Activated CD4-positive, alpha-beta T cell treated with anti-CD3 and anti-CD28 coated beads, Interleukin-2, amount 50 U/mL, for 4 hours (primary cell): ENCODE measurements at regions not wholly inside any gene's neighbourhood (a gene's known extent, or its start where the extent isn't known, plus 50 kb on each side); places are given as distances from the start of the nearest gene placed in this dataset.

Source experiments
- DNase-seq, 2 experiments: peaks; one replicate each; pipeline ENCODE4 v3.0.0-alpha.2; 2020

DNA sequence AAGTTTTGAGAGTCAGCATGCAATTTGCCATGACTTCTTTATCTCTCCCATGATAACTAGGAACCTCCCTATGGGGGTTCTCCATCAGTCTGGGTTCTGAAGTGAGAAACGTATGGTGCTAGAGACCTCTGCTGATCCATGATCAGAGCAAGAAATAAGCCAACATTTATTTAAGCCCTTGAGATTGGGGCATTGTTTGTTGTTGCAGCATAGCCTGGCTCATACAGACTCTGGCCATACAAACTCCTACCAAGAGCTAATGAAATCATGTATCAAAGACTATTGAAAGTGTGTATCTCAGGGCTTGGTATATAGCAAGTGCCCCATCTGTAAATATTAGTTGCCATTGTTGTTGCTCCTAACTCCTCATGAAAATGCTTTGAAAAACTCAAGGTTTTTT, 233.9 kb downstream of the MAF start:
- DNase-seq = no peak

DNA sequence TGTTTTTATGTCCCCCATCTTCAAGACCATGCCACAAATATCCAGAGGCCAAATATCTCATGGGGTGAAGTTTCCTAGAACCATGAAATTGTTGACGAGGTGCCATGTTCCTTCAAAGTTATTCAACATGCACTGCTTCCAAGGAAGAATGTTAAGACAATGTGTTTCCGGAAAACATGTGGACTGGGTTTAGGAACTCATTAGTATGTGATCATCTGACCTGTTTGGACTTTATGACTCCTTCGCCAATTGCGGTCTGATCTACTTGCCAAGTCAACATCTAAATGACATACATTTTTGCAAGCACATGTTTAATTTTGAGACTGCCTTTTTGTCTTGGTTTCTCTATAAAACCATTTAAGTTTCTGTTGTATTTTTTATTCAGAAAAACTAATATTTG, 234.8 kb downstream of the MAF start:
- no peak for DNase-seq

DNA sequence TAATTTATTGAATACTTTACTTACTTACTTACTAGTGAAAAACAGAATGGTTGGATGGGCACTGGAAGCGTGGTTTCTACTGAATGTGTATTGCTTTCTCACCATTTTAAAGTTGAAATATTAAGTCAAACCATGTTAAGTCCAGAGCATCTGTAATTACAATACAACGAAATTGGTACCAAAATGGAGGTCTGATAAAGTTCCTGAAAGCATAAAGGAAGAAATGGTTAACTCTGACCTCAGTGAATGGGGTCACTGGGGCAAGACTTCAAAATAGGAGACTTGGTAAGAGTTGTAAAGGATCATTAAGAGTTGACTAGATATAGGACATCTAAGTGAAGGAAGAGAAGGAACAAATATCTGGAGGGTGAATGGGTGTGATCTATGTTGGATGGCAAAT, 237.1 kb downstream of the MAF start:
- no peak for DNase-seq

- no peak for DNase-seq
These were observed 237.5 kb downstream of the MAF start for GRCh38 chr16:79363035-79363434.

- no peak for DNase-seq
These were observed 238.1 kb downstream of the MAF start for GRCh38 chr16:79362300-79362970.

DNA sequence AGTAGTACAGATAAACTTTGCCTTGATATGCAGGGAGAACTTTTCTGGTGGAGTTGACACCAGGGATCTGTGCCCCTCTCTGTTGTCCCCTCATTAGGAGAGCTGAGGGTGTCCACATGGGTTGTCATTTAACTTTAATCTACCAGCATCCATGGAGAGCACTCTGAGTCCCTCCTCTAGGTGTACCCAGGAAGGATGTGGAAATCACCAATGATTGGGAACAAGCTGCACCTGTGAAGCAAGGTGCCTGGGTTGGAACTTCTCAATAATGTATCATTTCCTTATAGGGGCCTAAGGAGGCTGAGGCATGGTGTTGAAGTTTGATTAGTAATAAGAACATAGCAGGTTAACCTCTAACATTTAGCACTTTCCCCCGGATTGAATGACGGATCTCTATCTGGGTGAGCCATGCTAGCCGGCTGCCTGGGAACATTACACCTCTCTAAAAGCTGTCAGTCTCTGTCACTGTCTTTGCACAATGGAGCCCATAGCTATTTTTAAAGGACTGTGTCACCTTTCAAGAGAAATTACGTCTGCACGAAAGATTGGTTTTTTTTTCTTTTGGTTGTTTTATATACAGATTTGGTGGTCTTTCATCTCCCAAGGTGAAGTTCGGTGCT, 239.3 kb downstream of the MAF start:
- no peak for DNase-seq

GRCh38 chr16:79360267-79360666, 240.3 kb downstream of the MAF start:
- DNase-seq = no peak

- DNase-seq = no peak
These were observed 241.5 kb downstream of the MAF start for GRCh38 chr16:79359082-79359481.

GRCh38 chr16:79358188-79358587, 242.3 kb downstream of the MAF start:
- no peak for DNase-seq

DNA sequence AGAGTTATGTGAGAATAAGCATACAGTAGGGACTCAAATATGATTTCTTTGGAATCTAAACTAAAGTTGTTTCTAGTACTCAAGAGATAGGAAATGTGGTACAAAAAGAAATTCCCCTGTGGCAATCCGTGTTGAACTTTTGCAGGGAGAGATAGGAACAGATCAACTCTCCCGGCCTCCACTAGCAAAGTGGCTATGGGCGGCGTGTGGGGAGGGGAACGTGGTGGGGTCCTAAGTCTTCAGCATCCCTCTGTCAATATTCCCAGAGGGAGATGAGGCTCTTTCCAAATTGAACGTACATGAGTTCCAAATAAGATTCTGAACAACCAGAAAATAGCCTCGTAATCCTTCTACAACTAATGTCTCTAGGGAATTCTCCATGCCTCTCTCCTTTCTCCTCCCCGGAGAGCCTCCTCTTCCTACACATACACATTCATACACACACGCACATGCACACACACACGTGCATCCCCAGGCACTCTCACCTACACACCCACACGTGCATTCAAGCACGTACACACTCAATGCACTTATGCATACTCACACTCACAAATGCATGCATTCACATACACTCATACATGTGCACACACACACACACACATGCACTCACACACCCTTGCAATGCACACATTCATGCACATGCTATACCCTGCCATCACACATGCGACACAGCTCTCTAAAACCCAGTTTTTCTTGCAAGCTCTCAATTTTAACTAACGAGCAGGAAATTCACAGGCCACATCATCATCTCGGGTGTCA, 244.8 kb downstream of the MAF start:
- DNase-seq = no peak

DNA sequence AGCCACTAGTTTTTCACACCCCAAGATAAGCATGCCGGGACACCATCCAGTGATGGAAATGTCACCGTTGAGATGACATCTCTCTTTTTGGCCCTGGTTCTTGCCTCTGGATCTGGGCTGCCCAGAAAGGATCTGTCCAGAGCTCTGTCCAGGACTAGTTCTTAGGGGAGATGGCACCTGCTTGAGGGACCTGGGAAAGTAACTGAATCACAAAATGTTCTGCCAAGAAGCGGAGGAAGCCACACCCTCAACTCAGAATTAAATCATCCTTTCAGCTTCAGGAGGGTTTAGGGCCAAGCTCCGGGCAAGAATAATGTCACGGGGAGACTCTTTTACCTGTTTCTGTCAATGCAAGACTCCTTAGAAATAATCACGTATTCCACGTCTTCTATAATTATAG, 248.6 kb downstream of the MAF start:
- DNase-seq = no peak

DNA sequence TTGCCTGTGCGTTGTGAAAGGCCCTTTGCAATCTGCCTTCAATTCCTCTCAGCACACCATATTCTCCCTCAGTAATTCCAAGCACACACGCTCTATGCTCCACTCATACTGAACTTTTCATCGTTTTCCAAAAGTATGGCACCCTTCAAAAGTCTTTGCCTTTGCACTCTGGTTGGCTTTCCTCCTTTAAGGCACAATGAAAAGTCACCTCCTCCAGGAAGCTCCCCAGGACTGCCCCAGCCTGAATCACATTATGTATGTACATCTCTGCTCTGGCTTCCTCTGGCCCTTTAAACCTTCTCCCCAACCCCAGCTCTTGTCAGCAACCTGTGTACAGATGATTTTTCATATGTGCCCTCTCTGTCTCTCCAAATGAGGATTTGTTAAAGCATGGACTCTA, 250.7 kb downstream of the MAF start:
- DNase-seq = no peak

DNA sequence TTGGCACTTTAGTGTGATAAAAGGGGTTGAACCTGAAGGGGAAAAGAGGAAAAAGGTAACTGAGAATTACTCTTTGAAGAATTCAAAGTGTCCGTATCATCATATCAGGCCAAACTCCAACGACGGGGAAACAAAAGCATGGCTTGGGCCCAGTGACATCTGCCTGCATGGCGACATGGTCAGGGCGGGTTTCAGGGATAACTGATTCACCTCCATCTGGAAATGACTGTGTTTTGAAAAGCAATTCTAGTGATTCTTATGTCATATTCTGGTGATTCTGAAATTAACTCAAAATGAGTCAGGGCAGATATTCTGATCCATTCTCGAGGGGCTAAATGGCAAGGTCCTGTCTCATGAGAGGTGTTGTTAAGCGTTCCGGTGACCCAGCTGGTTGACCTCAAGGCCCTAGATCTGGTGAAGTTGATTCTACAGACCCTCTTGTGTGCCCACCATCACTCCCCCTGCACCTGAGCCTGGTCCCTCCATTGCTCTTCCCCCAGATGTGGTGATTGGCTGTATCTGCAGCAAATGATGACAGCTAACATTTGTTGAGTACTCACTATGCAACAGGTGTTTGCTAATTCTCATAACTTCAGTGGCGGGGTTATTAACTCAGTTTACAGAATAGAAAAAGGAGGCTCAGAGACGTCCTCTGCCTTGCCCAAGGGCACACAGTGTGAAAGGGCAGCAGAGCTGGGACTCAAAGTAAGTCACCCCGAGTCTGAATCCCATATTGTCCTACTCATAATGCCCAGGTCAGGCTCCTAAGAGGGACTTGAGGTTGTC, 251.8 kb downstream of the MAF start:
- DNase-seq = no peak

- DNase-seq = no peak
These were observed 253.3 kb downstream of the MAF start for GRCh38 chr16:79347277-79347676.

DNA sequence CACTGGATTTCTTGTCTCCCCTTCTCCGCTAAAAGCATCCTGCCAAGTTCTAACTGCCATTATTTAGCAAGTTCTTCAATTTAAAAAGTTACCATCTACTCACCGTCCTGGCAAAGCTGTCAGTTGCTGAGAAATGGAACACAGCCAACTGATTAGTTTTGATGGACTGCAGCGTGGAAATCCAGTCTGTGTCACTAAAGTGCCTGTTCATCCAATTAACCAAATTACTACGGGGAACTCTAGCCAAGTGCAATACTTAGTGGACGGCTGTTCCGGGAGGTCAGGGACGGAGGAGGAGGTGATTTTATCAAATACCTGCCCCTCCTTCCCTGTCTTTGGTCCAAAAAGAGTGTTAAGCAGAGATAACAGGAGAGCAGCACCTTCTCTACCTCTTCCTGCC, 260.7 kb downstream of the MAF start:
- DNase-seq = no peak

DNA sequence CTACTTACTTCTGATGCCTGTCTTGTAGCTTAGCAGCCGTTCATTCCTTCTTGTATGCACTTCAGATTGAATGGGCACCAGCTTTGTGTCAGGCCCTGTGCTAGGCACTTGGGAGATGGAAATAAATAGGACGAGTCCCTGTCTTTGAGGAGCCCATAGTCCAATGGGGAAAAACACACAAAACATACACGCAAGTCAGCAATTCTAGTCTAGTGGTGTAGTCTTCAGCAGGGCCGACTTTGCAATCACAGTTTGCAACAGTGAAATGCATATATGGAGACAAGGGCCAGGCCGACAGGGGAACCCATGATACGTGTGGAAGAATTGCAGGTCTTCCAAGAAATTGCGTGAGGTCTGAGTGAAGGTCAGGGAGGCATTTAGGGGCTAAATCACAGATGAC, 262.6 kb downstream of the MAF start:
- DNase-seq = no peak

DNA sequence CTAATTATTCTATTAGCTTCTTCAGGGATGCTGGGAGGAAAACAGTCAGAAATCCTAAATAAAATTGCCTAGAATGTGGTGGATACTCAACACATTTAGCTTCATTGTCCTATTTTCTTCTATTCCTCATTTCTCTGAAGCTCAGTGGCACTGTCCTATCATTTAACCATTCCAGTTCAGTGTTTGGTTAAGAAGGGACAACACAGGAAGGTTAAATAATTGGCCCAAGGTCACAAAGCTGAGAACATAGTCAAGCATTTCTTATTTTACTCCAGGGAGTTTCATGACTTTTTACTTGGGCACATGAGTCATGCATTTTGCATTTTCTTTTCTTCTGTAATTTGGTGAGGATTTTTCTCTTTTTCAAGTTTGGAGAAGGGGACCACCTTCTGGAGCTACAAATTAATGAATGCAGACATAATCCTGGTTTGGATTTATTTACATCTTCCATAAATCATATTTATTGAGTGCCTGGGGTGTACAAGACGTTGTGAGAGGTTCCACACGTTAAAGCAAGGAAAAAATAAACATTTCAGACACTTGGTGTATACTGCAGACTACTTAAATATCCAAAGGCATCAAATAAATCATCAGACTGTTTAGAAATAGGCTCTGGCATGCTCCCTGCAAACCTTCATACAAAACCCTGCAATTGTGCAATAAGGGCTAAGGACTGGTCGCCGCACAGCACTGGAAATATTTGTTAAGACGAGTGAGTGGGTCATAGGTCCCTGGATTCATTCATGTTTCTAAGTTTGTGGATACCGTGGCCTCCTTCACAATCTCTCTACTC, 263.9 kb downstream of the MAF start:
- DNase-seq = no peak

- peak in 1 of 2 experiments; percentile 15 for DNase-seq
These were observed 266.4 kb downstream of the MAF start for GRCh38 chr16:79334127-79334526.

GRCh38 chr16:79331066-79331465, 269.5 kb downstream of the MAF start:
- no peak for DNase-seq

GRCh38 chr16:79329967-79330366, 270.6 kb downstream of the MAF start:
- DNase-seq = no peak

- no peak for DNase-seq
These were observed 271.4 kb downstream of the MAF start for GRCh38 chr16:79329166-79329521.

GRCh38 chr16:79328402-79329165, 272.0 kb downstream of the MAF start:
- no peak for DNase-seq
